HEK293 (cell line): ENCODE measurements at regions not wholly inside any gene's neighbourhood (a gene's known extent, or its start where the extent isn't known, plus 50 kb on each side); places are given as distances from the start of the nearest gene placed in this dataset.
"Not testable (repeated sequence)": the region's sequence is repeated elsewhere in the genome, so short reads cannot be mapped to it uniquely, and the experiment has no call there.

Experiments
- CTCF ChIA-PET: fragments of 350-600 bp; formaldehyde crosslinking; extraction: SDS; loops from one replicate; lab custom pipeline; 2021; ENCODE audit warnings: antibody characterized with exemption; lab: Yijun Ruan, JAX
- POLR2A ChIA-PET: fragments of 300-600 bp; formaldehyde crosslinking; extraction: SDS; loops from one replicate; lab custom pipeline; 2020; ENCODE audit warnings: antibody characterized with exemption, inconsistent platforms; lab: Yijun Ruan, JAX
- H3K27ac ChIP-seq: fragments of 200-500 bp; sonication (Bioruptor generic); 2 replicates; pipeline ENCODE4 v1.5.1; 2014; ENCODE audit warnings: low read depth, low read length, control low read depth, inconsistent platforms; ENCODE audit errors: extremely low read depth
- H3K36me3 ChIP-seq, 2 experiments: fragments of 200-500 bp in 1 of 2; sonication (Bioruptor generic) in 1 of 2; 1 replicate in 1 of 2; 2 replicates in 1 of 2; pipeline ENCODE4 v1.5.1; 2014 to 2017; ENCODE audit warnings: inconsistent platforms in 2 of 2, low read length in 2 of 2; ENCODE audit not compliant: control insufficient read depth in 2 of 2, insufficient read depth in 1 of 2
- H3K4me1 ChIP-seq: fragments of 200-500 bp; sonication (Bioruptor generic); 2 replicates; pipeline ENCODE4 v1.5.1; 2014; ENCODE audit warnings: mild to moderate bottlenecking, low read length, inconsistent platforms; ENCODE audit not compliant: control insufficient read depth, insufficient read depth
- H3K4me3 ChIP-seq: 2 replicates; pipeline ENCODE4 v1.5.1; 2011; ENCODE audit warnings: low read depth, mild to moderate bottlenecking, control low read depth, low read length, moderate library complexity
- H3K9me3 ChIP-seq: fragments of 200-500 bp; sonication (Bioruptor generic); 2 replicates; pipeline ENCODE4 v1.5.1; 2014; ENCODE audit warnings: low read depth, low read length, inconsistent platforms; ENCODE audit not compliant: control insufficient read depth, insufficient read depth
- MZF1 ChIP-seq: fragments of 450-650 bp; formaldehyde crosslinking; IDR thresholded peaks from 2 replicates; pipeline ENCODE4 v1.5.1; 2017; ENCODE audit warnings: missing biosample characterization, missing genetic modification characterization, borderline replicate concordance
- SETDB1 ChIP-seq: IDR thresholded peaks from one replicate; pipeline ENCODE4 v1.6.1; 2017; ENCODE audit warnings: mild to moderate bottlenecking, low read length, moderate library complexity, mixed read lengths; ENCODE audit not compliant: insufficient read length
- TCF7L2 ChIP-seq: IDR thresholded peaks from 2 replicates; pipeline ENCODE4 v1.6.1; 2011; ENCODE audit warnings: low read depth, mild to moderate bottlenecking, inconsistent platforms, low read length, moderate library complexity, borderline replicate concordance
- TRIM28 ChIP-seq: IDR thresholded peaks from 2 replicates; pipeline ENCODE4 v1.6.1; 2011; ENCODE audit warnings: low read length, control low read depth, borderline replicate concordance
- TSHZ1 ChIP-seq: fragments of 450-650 bp; formaldehyde crosslinking; IDR thresholded peaks from 2 replicates; pipeline ENCODE4 v1.5.1; 2016; ENCODE audit warnings: missing biosample characterization, missing genetic modification characterization, borderline replicate concordance
- ZNF138 ChIP-seq: fragments of 450-650 bp; formaldehyde crosslinking; IDR thresholded peaks from 2 replicates; pipeline ENCODE4 v1.5.1; 2016; ENCODE audit warnings: missing biosample characterization, missing genetic modification characterization, borderline replicate concordance
- ZNF302 ChIP-seq: fragments of 450-650 bp; formaldehyde crosslinking; IDR thresholded peaks from 2 replicates; pipeline ENCODE4 v1.5.1; 2016; ENCODE audit warnings: missing biosample characterization, missing genetic modification characterization, low read depth
- ZNF416 ChIP-seq: fragments of 450-650 bp; formaldehyde crosslinking; IDR thresholded peaks from 2 replicates; pipeline ENCODE4 v1.5.1; 2016; ENCODE audit warnings: missing biosample characterization, missing genetic modification characterization
- ZNF518A ChIP-seq: fragments of 450-650 bp; formaldehyde crosslinking; conservative IDR thresholded peaks from 2 replicates; pipeline ENCODE4 v1.5.1; 2016; ENCODE audit warnings: low read depth, missing biosample characterization, missing genetic modification characterization
- ZNF549 ChIP-seq: fragments of 450-650 bp; IDR thresholded peaks from 2 replicates; pipeline ENCODE4 v1.5.1; 2018; ENCODE audit warnings: missing biosample characterization, missing genetic modification characterization, mild to moderate bottlenecking, inconsistent platforms, moderate library complexity

GRCh38 chr13:65771704-65772313, 1458.3 kb downstream of the PCDH9 start:
- H3K4me3 ChIP-seq, CTCF ChIA-PET, POLR2A ChIA-PET, H3K27ac ChIP-seq, H3K9me3 ChIP-seq, H3K4me1 ChIP-seq, H3K36me3 ChIP-seq: not testable (repeated sequence)
- TF ChIP-seq SETDB1 (peak; percentile 96), TRIM28 (peak; percentile 85; the same call in 1 of the 2 replicates)

GRCh38 chr13:65768545-65768944, 1461.6 kb downstream of the PCDH9 start:
- H3K9me3 ChIP-seq, result no peaks in the 10 kb centered on the region

More at GRCh38 chr13:65768545-65768944, 1461.6 kb downstream of the PCDH9 start:
- no peaks in the 10 kb centered on the region for H3K36me3 ChIP-seq
- CTCF ChIA-PET, result interaction anchor here (0.5 to 0.7 kb wide), 2 partner anchors 24 to 39 kb away, joined by 3 to 4 read pairs; no protein-coding TSS in a partner anchor
- no peaks in the 10 kb centered on the region for H3K4me1 ChIP-seq
- TF ChIP-seq TSHZ1 (no peak), ZNF138 (tag by site-specific recombination) (no peak), ZNF518A (no peak), ZNF416 (no peak), TCF7L2 (no peak), ZNF302 (tag by site-specific recombination) (no peak), MZF1 (no peak), ZNF549 (tag by site-specific recombination) (no peak)
- TF ChIP-seq, all 188 proteins: peak for 0
- Histone ChIP-seq H3K4me3 (no peak overlapping the region), H3K27ac (no peak overlapping the region)
- POLR2A ChIA-PET, result no interaction called here
